ENCODE measurements at regions not wholly inside any gene's neighbourhood (a gene's known extent, or its start where the extent isn't known, plus 50 kb on each side); places are given as distances from the start of the nearest gene placed in this dataset.
"Not testable (repeated sequence)": the region's sequence is repeated elsewhere in the genome, so short reads cannot be mapped to it uniquely, and the experiment has no call there.

DNA sequence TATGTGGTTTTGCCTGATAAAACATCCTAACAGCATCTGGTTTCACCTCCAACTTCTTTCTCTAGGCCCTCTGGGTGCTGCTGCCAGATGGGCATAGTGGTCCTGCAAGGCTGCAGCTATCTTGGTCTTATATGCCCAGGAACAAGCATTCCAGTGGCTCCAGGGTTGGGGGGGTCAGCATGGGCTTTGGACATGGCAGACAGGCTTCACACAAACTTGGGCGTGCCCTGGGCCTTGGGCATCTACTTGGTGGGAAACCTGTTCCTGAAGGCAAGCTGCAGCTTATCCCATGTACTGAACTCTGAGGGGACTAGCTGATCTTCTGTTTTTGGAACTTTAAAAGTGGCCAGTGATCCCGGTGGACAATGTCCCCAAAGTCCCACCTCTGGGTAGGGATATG lies 54.9 kb upstream of the ZNF678 start:
- no peak for DNase-seq

DNA sequence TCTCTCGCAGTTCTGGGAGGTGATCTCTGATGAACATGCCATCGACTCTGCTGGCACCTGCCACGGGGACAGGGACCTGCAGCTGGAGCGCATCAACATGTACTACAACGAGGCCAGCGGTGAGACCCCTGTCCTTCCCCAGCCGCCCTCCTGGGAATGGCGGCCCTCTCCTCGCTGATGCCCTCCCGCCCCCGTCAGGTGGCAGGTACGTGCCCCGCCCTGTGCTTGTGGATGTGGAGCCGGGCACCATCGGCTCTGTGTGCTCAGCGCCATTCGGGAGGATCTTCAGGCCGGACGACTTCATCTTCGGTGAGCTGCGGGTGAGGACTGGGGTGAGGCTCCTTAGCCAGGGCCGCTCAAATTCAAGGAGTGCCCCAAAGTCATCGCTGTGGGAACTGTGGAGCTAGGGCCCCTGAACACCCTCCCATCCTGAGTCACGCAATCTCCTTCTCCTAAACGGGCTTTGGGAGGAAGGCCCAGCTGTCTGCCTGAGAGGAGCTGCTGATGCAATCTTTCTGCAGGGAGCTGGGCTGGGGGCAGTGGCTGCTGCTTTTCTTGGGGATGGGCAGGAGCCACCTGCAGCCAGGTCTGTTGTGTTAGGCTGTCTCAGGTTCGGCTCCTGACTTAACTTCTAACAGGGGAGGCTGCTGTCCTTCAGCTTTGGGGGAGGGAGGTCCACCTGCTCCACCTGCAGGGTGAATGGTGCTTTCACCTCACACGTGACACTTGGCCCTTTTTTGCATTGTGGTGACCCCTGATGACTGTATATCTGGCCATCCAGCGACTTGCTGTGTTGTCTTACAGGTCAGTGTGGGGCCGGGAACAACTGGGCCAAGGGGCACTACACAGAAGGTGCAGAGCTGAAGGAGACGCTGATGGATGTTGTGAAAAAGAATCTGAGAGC lies 56.6 kb upstream of the ZNF678 start:
- not testable (repeated sequence) for DNase-seq

DNA sequence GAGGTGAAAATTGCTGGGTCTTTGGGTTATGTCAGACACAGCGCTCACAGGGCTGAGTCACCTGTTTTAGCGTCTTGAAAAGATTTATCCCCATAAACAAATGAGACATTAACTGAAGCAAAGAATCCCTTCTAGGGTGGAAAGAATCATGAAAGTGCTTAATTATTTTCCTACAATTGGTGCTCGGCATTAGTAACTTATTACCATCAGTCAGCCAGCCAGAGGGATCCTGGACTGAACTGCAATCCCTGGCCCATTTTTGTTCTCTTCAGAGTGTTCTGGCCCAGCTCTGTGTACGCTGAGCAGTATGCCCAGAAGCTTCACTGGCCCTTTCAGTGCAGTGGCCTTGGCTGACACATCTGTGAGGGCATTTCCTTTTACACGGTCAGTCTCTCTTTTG lies 67.3 kb upstream of the ZNF678 start:
- not testable (repeated sequence) for DNase-seq

DNA sequence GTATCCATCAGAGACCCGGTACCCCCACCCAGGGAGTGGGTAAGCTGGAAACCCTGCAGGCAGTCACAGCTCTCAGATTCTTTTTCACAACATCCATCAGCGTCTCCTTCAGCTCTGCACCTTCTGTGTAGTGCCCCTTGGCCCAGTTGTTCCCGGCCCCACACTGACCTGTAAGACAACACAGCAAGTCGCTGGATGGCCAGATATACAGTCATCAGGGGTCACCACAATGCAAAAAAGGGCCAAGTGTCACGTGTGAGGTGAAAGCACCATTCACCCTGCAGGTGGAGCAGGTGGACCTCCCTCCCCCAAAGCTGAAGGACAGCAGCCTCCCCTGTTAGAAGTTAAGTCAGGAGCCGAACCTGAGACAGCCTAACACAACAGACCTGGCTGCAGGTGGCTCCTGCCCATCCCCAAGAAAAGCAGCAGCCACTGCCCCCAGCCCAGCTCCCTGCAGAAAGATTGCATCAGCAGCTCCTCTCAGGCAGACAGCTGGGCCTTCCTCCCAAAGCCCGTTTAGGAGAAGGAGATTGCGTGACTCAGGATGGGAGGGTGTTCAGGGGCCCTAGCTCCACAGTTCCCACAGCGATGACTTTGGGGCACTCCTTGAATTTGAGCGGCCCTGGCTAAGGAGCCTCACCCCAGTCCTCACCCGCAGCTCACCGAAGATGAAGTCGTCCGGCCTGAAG lies 69.3 kb upstream of the ZNF678 start:
- DNase-seq, result not testable (repeated sequence)

DNA sequence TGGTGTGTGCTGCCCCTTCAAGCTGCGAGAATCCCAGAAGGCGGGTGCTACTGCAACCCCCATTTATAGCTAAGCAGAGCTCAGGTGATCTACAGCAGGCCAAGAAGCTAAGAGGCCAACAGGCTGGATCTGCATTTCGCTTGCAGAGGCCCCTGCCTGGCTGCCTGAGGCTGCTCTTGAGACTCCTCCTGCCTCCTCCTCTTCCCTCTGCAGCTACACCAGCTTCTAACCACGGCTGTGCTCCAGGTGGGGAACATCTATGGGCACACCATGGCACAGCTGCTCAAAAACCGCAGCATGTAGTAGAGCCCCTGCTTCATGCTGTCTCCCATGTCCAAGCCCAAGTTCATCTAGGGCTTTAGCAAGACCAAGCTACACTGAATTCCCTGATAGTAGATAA lies 72.9 kb upstream of the ZNF678 start:
- DNase-seq, result no peak

DNA sequence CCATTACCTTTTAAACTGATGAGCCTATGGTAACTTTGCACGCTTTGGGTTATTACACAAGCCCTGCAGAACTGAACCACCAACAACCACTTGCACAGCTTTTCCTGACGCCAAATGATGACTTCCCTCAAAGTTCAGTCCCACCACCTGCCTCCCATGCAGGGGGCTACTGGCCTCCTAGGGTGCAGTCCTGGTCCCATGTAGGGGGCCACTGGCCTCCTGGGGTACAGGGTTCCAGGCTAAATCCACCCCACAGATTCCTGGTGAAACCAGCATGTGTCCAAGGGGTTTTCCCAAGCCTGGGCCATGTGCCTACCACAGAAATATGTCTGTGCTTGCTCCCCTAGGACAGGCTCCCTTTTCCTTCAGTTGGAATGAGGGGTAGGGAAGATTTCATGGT lies 73.4 kb upstream of the ZNF678 start:
- DNase-seq, result no peak

DNA sequence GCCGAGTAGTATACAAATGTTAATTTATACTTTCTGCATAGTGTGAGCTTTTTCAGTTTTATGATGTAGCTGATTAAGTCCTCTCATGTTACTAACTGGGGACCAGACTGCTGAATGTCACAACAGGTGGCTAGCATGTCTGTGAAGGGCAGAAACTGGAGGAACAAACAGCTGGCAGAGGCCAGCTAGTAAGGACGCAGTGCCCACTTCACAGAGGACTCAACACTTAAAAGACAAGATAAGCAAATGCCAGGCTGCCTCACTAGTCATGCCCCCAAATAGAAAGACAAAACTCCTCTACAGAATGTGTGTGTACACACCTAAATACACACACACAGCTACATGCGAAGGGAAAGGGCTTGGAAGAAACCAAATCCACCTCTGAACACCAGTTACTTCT lies 73.8 kb upstream of the ZNF678 start:
- no peak for DNase-seq

DNA sequence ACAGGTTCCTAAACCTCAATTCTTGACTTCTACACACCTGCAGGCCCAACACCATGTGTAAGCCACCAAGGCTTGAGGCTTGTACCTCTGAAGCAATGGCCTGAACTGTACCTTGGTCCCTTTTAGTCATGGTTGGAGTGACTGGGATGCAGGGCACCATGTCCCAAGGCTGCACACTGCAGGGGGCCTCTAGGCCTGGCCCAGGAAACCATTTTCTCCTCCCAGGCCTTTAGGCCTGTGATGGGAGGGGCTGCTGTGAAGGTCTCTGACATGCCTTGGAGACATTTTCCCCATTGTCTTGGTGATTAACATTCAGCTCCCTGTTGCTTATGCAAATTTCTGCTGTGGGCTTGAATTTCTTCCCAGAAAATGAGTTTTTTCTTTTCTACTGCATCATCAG lies 75.8 kb upstream of the ZNF678 start:
- DNase-seq, result no peak

DNA sequence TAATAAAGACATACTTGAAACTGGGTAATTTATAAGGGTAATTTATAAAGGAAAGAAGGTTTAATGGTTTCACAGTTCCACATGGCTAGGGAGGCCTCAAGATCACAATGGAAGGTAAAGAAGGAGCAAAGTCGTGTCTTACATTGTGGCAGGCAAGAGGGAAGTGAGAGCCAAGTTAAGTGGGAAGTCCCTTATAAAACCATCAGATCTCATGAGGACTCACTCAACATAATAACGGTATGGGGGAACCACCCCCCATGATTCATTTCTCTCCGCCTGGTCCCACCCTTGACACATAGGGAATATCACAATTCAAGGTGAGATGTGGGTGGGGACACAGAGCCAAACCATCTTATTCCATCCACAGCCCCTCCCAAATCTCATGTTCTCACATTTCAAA lies 76.8 kb upstream of the ZNF678 start:
- DNase-seq, result no peak

DNA sequence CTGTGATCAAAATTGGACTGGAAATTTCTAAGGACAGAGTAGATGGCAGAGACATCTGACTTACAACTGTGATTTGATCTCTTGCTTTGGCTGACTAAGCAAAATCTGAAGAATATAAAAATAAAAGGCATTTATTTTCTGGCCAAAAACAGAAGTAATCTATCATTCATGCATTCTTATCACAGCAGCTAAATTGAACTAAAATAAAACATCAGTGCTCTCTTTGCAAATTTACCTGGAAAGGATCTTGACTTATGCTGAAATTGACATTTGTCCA lies 81.4 kb upstream of the ZNF678 start:
- DNase-seq, result no peak

DNA sequence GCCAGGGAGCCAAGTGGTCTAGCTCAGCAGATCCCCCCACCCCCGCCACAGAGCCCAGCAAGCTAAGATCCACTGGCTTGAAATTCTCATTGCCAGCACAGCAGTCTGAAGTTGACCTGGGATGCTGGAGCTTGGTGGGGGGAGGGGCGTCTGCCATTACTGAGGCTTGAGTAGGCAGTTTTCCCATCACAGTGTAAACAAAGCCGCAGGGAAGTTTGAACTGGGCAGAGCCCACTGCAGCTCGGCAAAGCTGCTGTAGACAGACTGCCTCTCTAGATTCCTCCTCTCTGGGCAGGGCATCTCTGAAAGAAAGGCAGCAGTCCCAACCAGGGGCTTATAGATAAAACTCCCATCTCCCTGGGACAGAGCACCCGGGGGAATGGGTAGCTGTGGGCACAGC lies 89.3 kb upstream of the ZNF678 start:
- DNase-seq, result not testable (repeated sequence)

DNA sequence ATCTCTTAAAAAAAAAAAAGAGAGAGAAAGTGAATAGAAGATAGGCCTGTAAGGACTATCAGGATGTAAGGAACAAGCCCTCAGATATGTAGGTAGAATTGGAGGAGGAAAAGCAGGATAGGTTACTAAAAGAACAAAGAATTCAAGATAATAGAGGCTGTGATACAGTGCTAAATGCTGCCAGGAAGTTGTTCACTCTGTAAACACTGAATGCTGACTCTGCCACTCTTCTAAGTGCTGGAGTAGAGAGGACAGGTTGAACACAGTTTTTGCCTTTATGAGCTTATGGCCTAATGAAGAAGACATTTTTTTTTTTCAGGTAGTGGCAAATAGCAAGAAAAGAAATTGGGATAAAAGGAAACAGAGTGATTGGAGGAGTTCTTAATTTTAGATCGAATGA lies 90.6 kb upstream of the ZNF678 start:
- no peak for DNase-seq

DNA sequence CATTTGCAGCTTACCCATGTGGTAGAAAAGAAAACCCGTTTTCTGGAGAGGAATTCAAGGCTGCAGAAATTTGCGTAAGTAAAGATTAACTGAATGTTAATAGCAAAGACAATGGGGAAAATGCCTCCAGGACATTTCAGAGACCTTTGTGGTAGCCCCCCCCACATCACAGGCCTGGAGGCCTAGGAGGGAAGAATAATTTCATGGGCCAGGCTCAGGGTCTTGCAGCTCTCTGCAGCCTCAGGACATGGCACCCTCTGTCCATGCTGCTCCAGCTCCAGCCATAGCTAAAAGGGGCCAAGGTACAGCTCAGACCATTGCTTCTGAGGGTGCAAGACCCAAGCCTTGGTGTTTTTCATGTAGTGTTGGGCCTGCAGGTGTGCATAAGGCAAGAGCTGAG lies 92.7 kb upstream of the ZNF678 start:
- no peak for DNase-seq

DNA sequence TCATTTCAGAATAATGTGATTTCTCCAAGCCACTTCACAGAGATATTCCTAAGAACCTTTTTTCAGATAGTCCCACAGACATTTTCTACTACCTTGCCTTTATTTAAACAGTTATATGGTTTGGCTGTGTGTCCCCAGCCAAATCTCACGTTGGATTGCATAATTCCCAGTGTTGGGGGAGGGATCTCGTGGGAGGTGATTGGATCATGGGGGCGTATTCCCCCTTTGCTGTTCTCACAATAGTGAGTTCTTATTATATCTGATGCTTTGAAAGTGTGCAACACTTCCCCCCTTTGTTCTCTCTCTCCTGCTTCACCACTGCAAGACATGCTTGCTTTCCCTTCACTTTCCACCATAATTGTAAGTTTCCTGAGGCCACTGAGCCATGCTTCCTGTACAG lies 93.6 kb upstream of the ZNF678 start:
- DNase-seq, result no peak

DNA sequence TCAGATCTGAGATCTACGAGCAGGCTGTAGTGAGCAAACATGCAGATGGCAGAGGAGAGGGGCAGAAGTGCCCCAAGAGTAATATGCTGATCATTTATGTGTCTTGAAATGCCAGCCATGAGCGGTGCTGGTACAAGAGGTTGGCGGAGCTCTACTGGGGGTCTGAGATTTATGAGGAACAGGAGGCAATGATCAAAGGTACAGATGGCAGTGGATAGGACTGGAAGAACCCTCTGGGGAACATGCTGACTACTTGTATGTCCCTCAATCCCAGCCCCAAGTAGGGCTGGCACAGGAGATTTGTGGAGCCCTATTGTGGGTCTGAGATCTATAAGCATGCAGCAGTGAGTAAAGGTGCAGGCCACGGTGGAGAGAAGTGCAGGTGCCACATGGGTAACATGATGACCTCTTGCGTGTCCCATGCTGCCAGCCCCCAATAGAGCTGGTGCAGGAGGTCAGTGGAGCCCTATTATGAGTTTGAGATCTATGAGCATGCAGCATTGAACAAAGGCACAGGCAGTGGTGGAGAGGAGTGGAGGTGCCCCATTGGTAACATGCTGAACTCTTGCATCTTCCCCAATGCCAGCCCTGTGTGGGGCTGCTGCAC lies 97.2 kb upstream of the ZNF678 start:
- DNase-seq, result no peak

DNA sequence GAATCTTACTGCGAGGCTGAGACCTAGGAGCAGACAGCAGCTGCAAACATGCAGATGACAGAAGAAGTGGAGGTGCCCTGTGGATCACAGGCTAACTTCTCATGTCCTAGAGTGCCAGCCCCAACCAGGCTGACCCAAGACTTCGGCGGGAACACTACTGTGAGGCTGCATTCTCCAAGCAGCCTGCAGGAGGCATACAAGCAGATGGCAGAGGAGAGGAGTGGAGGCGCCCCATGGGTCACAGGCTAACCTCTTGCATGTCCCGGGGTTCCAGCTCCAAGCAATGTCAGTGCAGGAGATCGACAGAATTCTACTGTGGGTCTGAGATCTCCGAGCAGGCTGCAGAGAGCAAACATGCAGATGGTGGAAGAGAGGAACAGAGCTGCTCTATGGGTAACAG lies 98.1 kb upstream of the ZNF678 start:
- DNase-seq, result no peak

DNA sequence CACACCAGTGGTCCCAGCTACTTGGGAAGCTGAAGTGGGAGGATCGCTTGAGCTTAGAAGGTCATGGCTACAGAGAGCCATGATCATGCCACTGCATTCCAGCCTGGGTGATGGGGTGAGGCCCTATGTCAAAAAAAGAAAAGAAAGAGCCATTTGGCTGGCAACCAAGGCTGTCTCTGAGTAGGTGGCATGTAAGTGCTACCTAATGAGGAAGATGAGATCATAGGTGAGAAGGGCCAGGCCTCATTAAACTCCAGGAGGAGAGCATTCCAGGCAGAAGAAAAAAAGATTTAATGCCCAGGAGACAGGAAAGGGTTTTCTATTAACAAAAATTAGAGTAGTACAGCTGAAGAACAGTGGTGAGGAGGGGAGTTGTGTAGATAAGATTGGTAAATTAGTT lies 103.4 kb upstream of the ZNF678 start:
- no peak for DNase-seq

DNA sequence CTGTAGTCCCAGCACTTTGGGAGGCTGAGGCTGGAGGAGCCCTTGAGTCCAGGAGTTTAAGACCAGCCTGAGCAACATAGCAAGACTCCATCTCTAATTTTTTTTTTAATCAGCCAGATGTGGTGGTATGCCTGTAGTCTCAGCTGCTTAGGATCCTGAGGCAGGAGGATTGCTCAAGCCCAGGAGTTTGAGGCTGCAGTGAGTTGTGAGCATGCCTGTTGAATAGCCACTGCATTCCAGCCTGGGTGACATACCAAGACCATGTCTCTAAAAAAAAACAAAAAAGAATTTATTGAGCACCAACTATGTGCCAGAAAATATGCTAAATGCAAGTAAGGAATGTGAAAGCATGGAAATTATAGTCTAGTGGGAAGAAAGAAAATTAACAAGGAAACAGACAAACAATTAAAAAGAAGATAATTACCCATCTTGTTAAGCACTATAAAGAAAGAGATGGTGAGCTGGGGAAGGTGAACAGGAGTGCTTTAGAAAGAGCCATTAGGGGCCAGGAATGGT lies 104.0 kb upstream of the ZNF678 start:
- no peak for DNase-seq

DNA sequence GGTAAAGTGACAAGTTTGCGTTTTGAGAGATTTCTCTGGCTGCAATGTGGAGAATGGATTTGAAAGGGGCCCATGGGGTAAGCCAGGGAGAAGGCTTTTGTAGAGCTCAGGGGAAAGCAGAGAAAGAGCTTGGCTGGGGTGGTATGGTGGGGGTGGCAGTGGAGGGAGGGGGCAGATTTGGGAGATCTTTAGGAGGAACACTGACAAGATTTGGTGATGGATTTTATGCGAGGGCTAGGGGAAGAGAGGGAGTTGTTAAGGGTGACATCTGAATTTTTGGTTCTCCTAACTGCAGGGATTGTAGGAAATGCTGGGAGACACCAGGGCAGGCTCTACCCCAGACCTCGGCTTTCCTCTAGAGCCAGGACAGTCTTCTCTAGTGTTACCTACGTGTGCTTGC lies 108.7 kb upstream of the ZNF678 start:
- no peak for DNase-seq

DNA sequence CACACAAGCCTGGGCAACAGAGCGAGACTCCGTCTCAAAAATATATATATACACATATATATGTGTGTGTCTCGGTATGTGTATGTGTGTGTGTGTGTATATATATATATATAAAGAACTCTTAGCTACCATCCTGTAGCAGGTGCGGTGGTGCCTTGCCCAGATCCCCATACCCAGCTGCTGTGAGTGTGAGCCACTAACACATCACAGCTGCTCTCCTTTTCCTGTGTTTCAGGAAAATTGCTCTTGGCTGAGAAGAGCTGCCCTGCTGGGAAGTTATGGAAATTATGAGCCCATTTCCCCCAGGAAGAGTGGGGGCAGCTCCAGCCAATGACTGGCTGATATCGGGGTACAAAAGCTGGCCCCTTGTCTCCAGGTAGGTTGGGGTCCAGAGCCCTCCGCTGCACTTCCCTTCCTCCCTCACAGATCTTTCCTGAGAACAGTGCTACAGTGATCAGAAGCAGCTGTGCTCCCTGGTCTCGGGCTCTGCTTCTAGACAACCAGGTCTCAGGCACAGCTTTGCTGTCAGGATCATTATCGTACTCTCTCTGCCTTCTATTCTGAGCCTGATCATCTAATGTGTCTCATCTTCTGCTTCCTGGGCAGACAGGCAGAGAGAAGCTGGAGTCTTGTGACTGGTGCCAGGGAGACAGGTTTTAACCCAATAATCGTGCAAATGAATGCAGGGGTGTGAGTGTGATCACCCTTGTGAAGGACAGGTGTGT lies 109.6 kb upstream of the ZNF678 start:
- no peak for DNase-seq

DNA sequence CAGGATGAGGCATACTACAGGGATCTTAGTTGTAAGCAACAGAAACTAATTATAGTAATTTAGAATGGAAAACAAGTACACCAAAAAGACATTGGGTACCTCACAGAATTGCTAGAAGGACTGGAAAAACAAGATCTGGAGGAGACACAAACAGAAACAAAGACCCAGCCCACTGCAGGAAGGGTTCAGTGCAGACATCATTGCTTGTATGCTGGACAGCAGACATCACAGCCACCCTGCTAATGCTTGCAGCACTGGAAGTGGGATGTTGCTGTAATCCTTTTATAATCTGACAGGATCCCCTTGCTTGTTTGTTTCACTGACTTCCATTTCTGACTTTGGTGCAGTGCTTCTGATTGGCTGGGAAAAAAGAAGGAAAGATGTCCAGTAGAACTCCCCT lies 111.4 kb upstream of the ZNF678 start:
- DNase-seq, result no peak

DNA sequence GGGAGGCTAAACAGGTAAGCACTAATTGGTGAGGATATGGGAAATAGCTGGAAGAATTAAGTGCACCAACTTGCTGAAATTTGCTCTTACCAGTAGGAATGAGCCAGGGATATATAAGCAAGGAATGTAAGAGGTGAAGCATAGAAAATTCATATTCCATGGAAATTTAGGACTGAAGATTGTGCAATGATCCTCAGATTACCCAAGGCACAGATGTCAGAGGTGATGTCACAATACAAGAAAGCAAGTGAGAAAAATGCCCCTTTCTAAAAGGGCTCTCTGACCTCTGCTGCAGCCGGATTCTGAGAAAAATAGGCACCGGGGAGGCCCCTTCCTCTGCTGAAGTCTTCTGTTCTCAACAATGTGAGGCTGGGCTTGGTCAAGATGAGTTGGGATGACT lies 112.3 kb upstream of the ZNF678 start:
- DNase-seq, result no peak

DNA sequence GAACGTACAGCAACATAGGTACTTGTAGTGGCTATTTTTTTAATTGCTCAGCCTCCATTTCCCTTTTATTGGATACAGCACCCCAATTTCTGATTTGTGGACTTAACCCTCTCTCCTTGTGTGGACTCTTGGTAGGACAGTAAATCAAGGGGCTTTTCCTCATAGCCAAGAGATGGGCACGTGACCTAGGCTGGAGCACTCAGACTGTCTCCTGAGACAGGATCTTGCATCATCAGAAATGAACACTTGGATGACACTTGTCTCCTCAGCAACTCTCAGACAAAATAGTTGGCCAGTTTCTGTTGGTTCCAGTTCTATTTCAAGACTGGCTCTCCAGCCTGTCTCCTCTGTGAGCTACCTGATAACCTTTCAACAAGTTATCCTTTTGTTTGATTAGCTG lies 112.9 kb upstream of the ZNF678 start:
- no peak for DNase-seq

Measured in right forelimb (tissue), 1 donor.